ENCODE measurements at regions not wholly inside any gene's neighbourhood (a gene's known extent, or its start where the extent isn't known, plus 50 kb on each side); places are given as distances from the start of the nearest gene placed in this dataset.

DNA sequence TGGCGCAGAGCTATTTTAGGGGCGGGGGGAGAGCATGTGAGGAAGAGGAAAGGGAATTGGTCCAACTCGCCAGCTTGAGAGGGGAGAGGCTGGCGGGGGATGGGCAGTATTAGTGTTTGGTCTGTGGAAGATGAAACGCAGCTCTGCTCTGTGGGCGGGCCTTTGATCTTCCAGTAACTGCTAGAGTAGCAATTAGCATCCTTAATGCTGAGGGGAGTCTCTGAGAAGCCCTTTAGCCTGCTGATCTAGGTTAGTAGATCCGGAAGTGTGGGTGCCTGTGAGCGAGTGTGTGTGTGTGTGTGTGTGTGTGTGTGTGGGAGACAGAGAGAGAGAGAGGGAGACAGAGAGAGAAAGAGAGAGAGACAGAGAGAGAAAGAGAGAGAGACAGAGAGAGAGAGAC, 117.2 kb upstream of the BACH2 start:
- 11 to 19% methylated on average over 8 of the region's 8 CpGs for WGBS, 2 donors

DNA sequence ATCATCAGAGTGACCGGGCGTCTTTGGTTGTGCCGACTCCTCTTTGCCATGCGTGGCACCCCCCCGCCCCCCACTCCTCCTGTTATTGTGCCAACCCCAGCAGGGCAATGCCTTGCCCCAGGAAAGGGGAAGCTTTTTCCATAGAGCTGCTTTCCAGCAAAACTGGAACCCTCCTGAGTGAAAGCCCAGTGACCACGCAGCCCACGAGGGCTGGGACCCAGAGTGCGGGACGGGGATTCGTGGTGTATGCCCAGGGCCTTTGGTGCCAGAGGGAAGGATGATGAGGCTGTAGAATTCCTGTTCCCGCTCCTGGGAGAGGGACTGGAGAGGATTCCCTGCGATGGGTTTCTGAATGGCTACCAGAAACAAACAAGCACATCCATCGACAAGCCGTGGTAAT, 116.8 kb upstream of the BACH2 start:
- peak overlapping the region in 3 of 4 donors; percentile 23 to 55 (median 24) for H3K4me3 ChIP-seq
- H3K36me3 ChIP-seq, result no peaks in the 10 kb centered on the region
- H3K27ac ChIP-seq, result no peak overlapping the region
- 49 to 63% methylated on average over 4 to 5 of the region's 14 CpGs for WGBS, 2 donors
- intact Hi-C loops (cut with DNase I), result no loop called here
- H3K9me3 ChIP-seq, result no peaks in the 10 kb centered on the region
- DNase-seq, result no peak
- H3K27me3 ChIP-seq, result peaks cover 0 to 8% (median 0%) of the 10 kb centered on the region in 4 donors
- peaks cover 0 to 23% (median 3%) of the 10 kb centered on the region in 3 donors for H3K4me1 ChIP-seq
- no peak for TF ChIP-seq POLR2A (IDR thresholded peaks at IDR 0.05)
- TF ChIP-seq, protein P1, sequence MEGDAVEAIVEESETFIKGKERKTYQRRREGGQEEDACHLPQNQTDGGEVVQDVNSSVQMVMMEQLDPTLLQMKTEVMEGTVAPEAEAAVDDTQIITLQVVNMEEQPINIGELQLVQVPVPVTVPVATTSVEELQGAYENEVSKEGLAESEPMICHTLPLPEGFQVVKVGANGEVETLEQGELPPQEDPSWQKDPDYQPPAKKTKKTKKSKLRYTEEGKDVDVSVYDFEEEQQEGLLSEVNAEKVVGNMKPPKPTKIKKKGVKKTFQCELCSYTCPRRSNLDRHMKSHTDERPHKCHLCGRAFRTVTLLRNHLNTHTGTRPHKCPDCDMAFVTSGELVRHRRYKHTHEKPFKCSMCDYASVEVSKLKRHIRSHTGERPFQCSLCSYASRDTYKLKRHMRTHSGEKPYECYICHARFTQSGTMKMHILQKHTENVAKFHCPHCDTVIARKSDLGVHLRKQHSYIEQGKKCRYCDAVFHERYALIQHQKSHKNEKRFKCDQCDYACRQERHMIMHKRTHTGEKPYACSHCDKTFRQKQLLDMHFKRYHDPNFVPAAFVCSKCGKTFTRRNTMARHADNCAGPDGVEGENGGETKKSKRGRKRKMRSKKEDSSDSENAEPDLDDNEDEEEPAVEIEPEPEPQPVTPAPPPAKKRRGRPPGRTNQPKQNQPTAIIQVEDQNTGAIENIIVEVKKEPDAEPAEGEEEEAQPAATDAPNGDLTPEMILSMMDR (IDR thresholded peaks at IDR 0.05), result no peak

More for the DNA sequence above, 117.2 kb upstream of the BACH2 start:
- Histone ChIP-seq H3K27ac (no peak overlapping the region), H3K9me3 (no peaks in the 10 kb centered on the region), H3K27me3 (peaks cover 0 to 8% (median 0%) of the 10 kb centered on the region in 4 donors), H3K4me3 (peak overlapping the region in 3 of 4 donors; percentile 23 to 55 (median 24)), H3K4me1 (peaks cover 0 to 23% (median 3%) of the 10 kb centered on the region in 3 donors), H3K36me3 (no peaks in the 10 kb centered on the region)
- intact Hi-C loops (cut with DNase I), result no loop called here
- TF ChIP-seq, protein P1 (IDR thresholded peaks at IDR 0.05), result peak in 2 of 6 experiments; percentile 4 to 34
- no peak for TF ChIP-seq POLR2A (IDR thresholded peaks at IDR 0.05)
- no peak for DNase-seq

DNA sequence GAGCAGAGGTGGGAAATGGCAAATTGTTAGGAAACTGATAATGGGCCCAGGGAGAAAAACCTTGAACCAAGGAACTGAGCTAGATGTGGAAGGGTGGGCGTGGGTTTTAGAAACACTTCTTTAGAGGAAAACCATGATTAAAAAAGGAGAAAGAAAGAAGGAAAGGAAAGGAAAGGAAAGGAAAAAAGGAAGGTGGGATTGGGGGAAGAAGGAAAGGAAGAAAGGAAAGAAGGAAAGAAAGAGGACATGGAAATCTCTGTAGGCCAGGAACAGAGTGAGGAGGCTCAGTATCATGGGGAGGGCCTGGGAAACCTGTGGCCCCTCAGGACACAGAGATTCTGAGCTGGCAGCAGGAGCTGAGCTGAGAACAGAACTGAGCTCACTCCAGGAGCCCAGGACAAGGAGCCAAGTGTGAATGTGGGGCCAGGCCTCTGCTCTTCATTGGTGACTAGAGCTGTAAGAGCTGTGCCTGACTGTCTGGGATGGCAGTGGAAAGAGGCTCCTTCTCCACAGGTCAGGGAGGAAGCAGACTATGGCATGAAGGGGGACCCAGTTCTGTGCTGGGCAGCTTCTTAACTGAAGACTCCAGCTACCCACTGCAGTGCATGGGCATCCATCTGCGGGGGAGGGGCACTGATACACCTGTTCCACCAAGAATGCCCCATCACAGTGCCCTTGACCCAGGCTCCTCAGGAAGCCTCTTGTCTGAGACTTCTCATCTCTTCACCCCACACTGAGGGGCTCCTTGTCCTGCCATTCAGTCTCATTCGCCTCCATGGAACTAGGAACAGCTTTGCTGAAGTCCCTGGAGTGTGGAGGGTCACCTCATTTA, 116.1 kb upstream of the BACH2 start:
- H3K4me3 ChIP-seq, result no peak overlapping the region
- 52 to 94% methylated on average over 2 of the region's 3 CpGs for WGBS, 2 donors

DNA sequence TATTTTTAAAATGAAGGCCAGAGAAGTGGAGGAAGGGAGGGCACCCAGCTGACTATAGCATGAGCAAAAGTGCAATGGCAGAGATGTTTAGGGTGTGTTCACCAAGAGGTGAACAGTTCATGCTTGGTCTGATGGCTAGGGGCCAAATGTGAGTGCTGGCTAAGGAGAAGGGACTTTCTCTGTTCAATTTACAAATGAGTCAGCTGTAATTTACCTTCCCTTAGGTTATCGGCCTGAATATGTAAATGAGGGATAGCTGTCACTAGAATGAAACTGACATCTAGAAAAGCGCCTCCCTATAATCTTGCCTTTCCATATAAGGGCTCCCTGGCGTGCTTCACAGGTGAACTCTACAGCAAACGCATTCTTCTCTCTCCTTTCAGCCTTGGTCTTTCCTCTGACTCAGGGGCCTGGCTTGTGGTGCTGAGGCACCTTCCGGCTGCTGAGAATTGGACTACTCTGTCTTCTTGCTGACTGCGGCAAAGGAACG, 114.7 kb upstream of the BACH2 start:
- no peak overlapping the region for H3K4me3 ChIP-seq
- DNase-seq, result no peak
- peaks cover 0 to 8% (median 0%) of the 10 kb centered on the region in 4 donors for H3K27me3 ChIP-seq
- no peaks in the 10 kb centered on the region for H3K36me3 ChIP-seq
- WGBS, 2 donors, result 18 to 60% methylated on average over 7 of the region's 7 CpGs
- TF ChIP-seq POLR2A (IDR thresholded peaks at IDR 0.05), result no peak
- H3K4me1 ChIP-seq, result peaks cover 0 to 23% (median 3%) of the 10 kb centered on the region in 3 donors
- intact Hi-C loops (cut with DNase I), result no loop called here
- no peaks in the 10 kb centered on the region for H3K9me3 ChIP-seq
- H3K27ac ChIP-seq, result peak overlapping the region in 1 of 4 donors; percentile 34

More for the DNA sequence above, 116.1 kb upstream of the BACH2 start:
- peaks cover 0 to 23% (median 3%) of the 10 kb centered on the region in 3 donors for H3K4me1 ChIP-seq
- H3K27me3 ChIP-seq, result peaks cover 0 to 8% (median 0%) of the 10 kb centered on the region in 4 donors
- no peak for DNase-seq
- H3K9me3 ChIP-seq, result no peaks in the 10 kb centered on the region
- intact Hi-C loops (cut with DNase I), result no loop called here
- H3K36me3 ChIP-seq, result no peaks in the 10 kb centered on the region
- TF ChIP-seq, protein P1 (IDR thresholded peaks at IDR 0.05), result no peak
- TF ChIP-seq POLR2A (IDR thresholded peaks at IDR 0.05), result no peak
- H3K27ac ChIP-seq, result no peak overlapping the region

DNA sequence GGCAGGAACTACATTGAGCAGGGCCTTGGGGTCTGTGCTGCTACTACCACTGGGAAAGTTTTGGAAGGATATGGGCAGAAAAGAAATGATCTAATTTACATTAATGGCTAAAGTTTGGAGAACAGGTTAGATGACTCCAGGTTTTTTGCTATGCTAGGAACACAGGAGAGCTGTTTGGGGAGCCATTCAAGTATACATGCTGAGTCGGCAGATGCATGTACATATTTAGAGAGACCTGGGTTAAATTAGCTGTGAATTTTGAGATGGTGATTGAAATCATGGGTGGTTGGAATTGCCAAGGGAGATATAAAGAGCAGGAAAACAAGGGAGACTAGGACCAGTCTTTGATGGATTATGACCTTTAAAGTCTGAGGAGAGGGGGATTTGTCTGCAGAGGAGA, 113.1 kb upstream of the BACH2 start:
- Histone ChIP-seq H3K36me3 (no peaks in the 10 kb centered on the region), H3K27me3 (peaks cover 0 to 8% (median 0%) of the 10 kb centered on the region in 4 donors), H3K9me3 (no peaks in the 10 kb centered on the region), H3K4me1 (peaks cover 0 to 23% (median 3%) of the 10 kb centered on the region in 3 donors), H3K4me3 (no peak overlapping the region), H3K27ac (no peak overlapping the region)
- TF ChIP-seq POLR2A (IDR thresholded peaks at IDR 0.05), result no peak
- TF ChIP-seq, protein P1 (IDR thresholded peaks at IDR 0.05), result no peak
- 92 to 93% methylated on average over 1 of the region's 1 CpG for WGBS, 2 donors
- DNase-seq, result no peak
- intact Hi-C loops (cut with DNase I), result no loop called here
